Osteocyte (in vitro differentiated cells): ENCODE measurements at regions not wholly inside any gene's neighbourhood (a gene's known extent, or its start where the extent isn't known, plus 50 kb on each side); places are given as distances from the start of the nearest gene placed in this dataset.

Source experiments
- DNase-seq: peaks from one replicate; pipeline ENCODE4 v3.0.0; 2021; ENCODE audit warnings: mixed read lengths; ENCODE audit not compliant: unreplicated experiment; ENCODE audit errors: extremely low spot score
- H3K27ac Mint-ChIP-seq: one replicate; pipeline ENCODE4 v1.8.0; 2021; ENCODE audit warnings: mild to moderate bottlenecking, mixed read lengths; ENCODE audit not compliant: unreplicated experiment
- H3K27me3 Mint-ChIP-seq: one replicate; pipeline ENCODE4 v1.8.0; 2021; ENCODE audit warnings: mixed read lengths; ENCODE audit not compliant: unreplicated experiment
- H3K36me3 Mint-ChIP-seq: one replicate; pipeline ENCODE4 v1.8.0; 2021; ENCODE audit warnings: mixed read lengths; ENCODE audit not compliant: unreplicated experiment
- H3K4me1 Mint-ChIP-seq: one replicate; pipeline ENCODE4 v1.8.0; 2021; ENCODE audit warnings: mixed read lengths; ENCODE audit not compliant: unreplicated experiment
- H3K4me3 Mint-ChIP-seq: one replicate; pipeline ENCODE4 v1.8.0; 2021; ENCODE audit warnings: mild to moderate bottlenecking, moderate library complexity, mixed read lengths; ENCODE audit not compliant: unreplicated experiment
- H3K9me3 Mint-ChIP-seq: one replicate; pipeline ENCODE4 v1.8.0; 2021; ENCODE audit warnings: mixed read lengths; ENCODE audit not compliant: unreplicated experiment
- CTCF ChIP-seq: fragments of 200-600 bp; sonication (generic); IDR thresholded peaks from 2 replicates; pipeline ENCODE4 v1.5.0; 2021; ENCODE audit warnings: antibody characterized with exemption, mild to moderate bottlenecking, moderate library complexity

- Mint-ChIP-seq H3K27me3 (no peaks in the 10 kb centered on the region), H3K4me3 (no peak overlapping the region), H3K27ac (no peak overlapping the region), H3K9me3 (peaks cover 4% of the 10 kb centered on the region), H3K36me3 (no peaks in the 10 kb centered on the region), H3K4me1 (no peaks in the 10 kb centered on the region)
- no peak for DNase-seq
- TF ChIP-seq CTCF = no peak
Observed at GRCh38 chr3:68648494-68648893, 283.9 kb downstream of the TAFA4 start.

GRCh38 chr3:68631850-68632545 is 300.3 kb downstream of the TAFA4 start:
- Mint-ChIP-seq H3K36me3 (no peaks in the 10 kb centered on the region), H3K27ac (no peak overlapping the region), H3K4me1 (no peaks in the 10 kb centered on the region), H3K9me3 (peaks cover 13% of the 10 kb centered on the region), H3K27me3 (no peaks in the 10 kb centered on the region), H3K4me3 (no peak overlapping the region)
- no peak for DNase-seq
- no peak for TF ChIP-seq CTCF

GRCh38 chr3:68620211-68620610 is 312.1 kb downstream of the TAFA4 start:
- H3K27me3 Mint-ChIP-seq = no peaks in the 10 kb centered on the region
- no peaks in the 10 kb centered on the region for H3K36me3 Mint-ChIP-seq
- H3K4me3 Mint-ChIP-seq = no peak overlapping the region
- TF ChIP-seq CTCF = no peak
- no peaks in the 10 kb centered on the region for H3K4me1 Mint-ChIP-seq
- no peak for DNase-seq
- H3K27ac Mint-ChIP-seq = no peak overlapping the region
- H3K9me3 Mint-ChIP-seq = peaks cover 28% of the 10 kb centered on the region

GRCh38 chr3:68614087-68614486 is 318.3 kb downstream of the TAFA4 start:
- no peak for DNase-seq
- H3K4me1 Mint-ChIP-seq = no peaks in the 10 kb centered on the region
- H3K9me3 Mint-ChIP-seq = peaks cover 30% of the 10 kb centered on the region
- H3K27me3 Mint-ChIP-seq = no peaks in the 10 kb centered on the region
- H3K4me3 Mint-ChIP-seq = no peak overlapping the region
- no peak overlapping the region for H3K27ac Mint-ChIP-seq
- H3K36me3 Mint-ChIP-seq = no peaks in the 10 kb centered on the region
- no peak for TF ChIP-seq CTCF

GRCh38 chr3:68571321-68571720 is 361.0 kb downstream of the TAFA4 start:
- Mint-ChIP-seq H3K4me1 (no peaks in the 10 kb centered on the region), H3K27ac (no peak overlapping the region), H3K36me3 (no peaks in the 10 kb centered on the region), H3K9me3 (peaks cover 13% of the 10 kb centered on the region), H3K27me3 (no peaks in the 10 kb centered on the region), H3K4me3 (no peak overlapping the region)
- no peak for DNase-seq
- TF ChIP-seq CTCF = no peak
